HG03442 (cell line): ENCODE measurements at regions not wholly inside any gene's neighbourhood (a gene's known extent, or its start where the extent isn't known, plus 50 kb on each side); places are given as distances from the start of the nearest gene placed in this dataset.

Experiments
- ATAC-seq: cut with Tn5 transposase; IDR thresholded peaks from one replicate; pipeline ENCODE4 v1.9.1; 2021; ENCODE audit warnings: mild to moderate bottlenecking, moderate library complexity; ENCODE audit not compliant: unreplicated experiment

GRCh38 chr4:182142176-182143085, 100.8 kb upstream of the TENM3 start:
- no peak for ATAC-seq

GRCh38 chr4:182143086-182143821, 99.9 kb upstream of the TENM3 start:
- no peak for ATAC-seq

- ATAC-seq = peak; percentile 32
These were observed 99.2 kb upstream of the TENM3 start for GRCh38 chr4:182143822-182144625.

- peak; percentile 43 for ATAC-seq
These were observed 98.4 kb upstream of the TENM3 start for GRCh38 chr4:182144626-182145333.

- no peak for ATAC-seq
These were observed 97.8 kb upstream of the TENM3 start for GRCh38 chr4:182145334-182145905.

- no peak for ATAC-seq
These were observed 95.8 kb upstream of the TENM3 start for GRCh38 chr4:182147391-182147790.

- ATAC-seq = no peak
These were observed 92.6 kb upstream of the TENM3 start for GRCh38 chr4:182150645-182151044.

GRCh38 chr4:182155806-182156205, 87.4 kb upstream of the TENM3 start:
- no peak for ATAC-seq

GRCh38 chr4:182163180-182163579, 80.0 kb upstream of the TENM3 start:
- no peak for ATAC-seq

- ATAC-seq = no peak
These were observed 73.6 kb upstream of the TENM3 start for GRCh38 chr4:182169572-182169971.

- no peak for ATAC-seq
These were observed 73.2 kb upstream of the TENM3 start for GRCh38 chr4:182169987-182170386.

- no peak for ATAC-seq
These were observed 72.7 kb upstream of the TENM3 start for GRCh38 chr4:182170417-182170935.

GRCh38 chr4:182174979-182175378, 68.2 kb upstream of the TENM3 start:
- ATAC-seq = no peak

GRCh38 chr4:182175788-182176519, 67.2 kb upstream of the TENM3 start:
- ATAC-seq = no peak

GRCh38 chr4:182177166-182177565, 66.0 kb upstream of the TENM3 start:
- no peak for ATAC-seq

GRCh38 chr4:182179105-182179504, 64.1 kb upstream of the TENM3 start:
- ATAC-seq = no peak

- no peak for ATAC-seq
These were observed 63.5 kb upstream of the TENM3 start for GRCh38 chr4:182179751-182180150.

GRCh38 chr4:182185491-182185890, 57.7 kb upstream of the TENM3 start:
- no peak for ATAC-seq

GRCh38 chr4:182187674-182188073, 55.5 kb upstream of the TENM3 start:
- no peak for ATAC-seq
